CD14-positive monocyte (primary cell): ENCODE measurements at regions not wholly inside any gene's neighbourhood (a gene's known extent, or its start where the extent isn't known, plus 50 kb on each side); places are given as distances from the start of the nearest gene placed in this dataset. TPM values are rescaled to one million over a fixed set of nuclear protein-coding genes. Genes with fewer than 3 reads are reported as not detected.

Experiments used
- DNase-seq, 3 donors: peaks; one replicate each; pipeline ENCODE4 v3.0.0-alpha.2; 2011 to 2022
- H2AFZ ChIP-seq: 2 replicates; pipeline ENCODE4 v1.6.0; 2012; ENCODE audit warnings: mild to moderate bottlenecking, low read depth, low read length, inconsistent platforms; ENCODE audit not compliant: insufficient read depth, poor library complexity, severe bottlenecking
- H3K27ac ChIP-seq, 2 donors: 1 replicate in 1 of 2; 2 replicates in 1 of 2; pipeline ENCODE4 v1.5.1; 2012 to 2013; ENCODE audit warnings: low read length in 2 of 2, control low read depth in 1 of 2, inconsistent platforms in 1 of 2, low read depth in 1 of 2, mild to moderate bottlenecking in 1 of 2
- H3K27me3 ChIP-seq, 2 donors: one replicate each; pipeline versions ENCODE4 v1.6.0 to v1.6.1; 2011 to 2013; ENCODE audit warnings: low read length in 2 of 2; ENCODE audit not compliant: control insufficient read depth in 2 of 2, insufficient read depth in 2 of 2
- H3K36me3 ChIP-seq, 2 donors: replicated peaks in 1 of 2; 1 replicate in 1 of 2; 2 replicates in 1 of 2; pipeline versions ENCODE4 v1.5.1 to v1.6.1; 2012 to 2013; ENCODE audit warnings: low read length in 2 of 2, control low read depth in 1 of 2, inconsistent platforms in 1 of 2, mild to moderate bottlenecking in 1 of 2; ENCODE audit not compliant: insufficient read depth in 2 of 2, control insufficient read depth in 1 of 2
- H3K4me1 ChIP-seq, 2 donors: 1 replicate in 1 of 2; 2 replicates in 1 of 2; pipeline versions ENCODE4 v1.5.1 to v1.6.1; 2012 to 2013; ENCODE audit warnings: low read length in 2 of 2, control low read depth in 1 of 2, inconsistent platforms in 1 of 2, mild to moderate bottlenecking in 1 of 2, moderate library complexity in 1 of 2; ENCODE audit not compliant: insufficient read depth in 2 of 2, control insufficient read depth in 1 of 2
- H3K4me2 ChIP-seq: replicated peaks from 2 replicates; pipeline ENCODE3; 2012; ENCODE audit warnings: low read length, moderate library complexity, mild to moderate bottlenecking; ENCODE audit not compliant: poor library complexity, severe bottlenecking; ENCODE audit errors: extremely low read depth
- H3K4me3 ChIP-seq, 3 experiments: fragments of 200-600 bp in 1 of 3; sonication (generic) in 1 of 3; replicated peaks in 1 of 3; 1 replicate in 2 of 3; 2 replicates in 1 of 3; pipeline ENCODE4 v1.5.1; 2011 to 2013; ENCODE audit warnings: low read length in 3 of 3, mild to moderate bottlenecking in 3 of 3, control low read depth in 2 of 3, low read depth in 2 of 3, inconsistent platforms in 1 of 3, moderate library complexity in 1 of 3
- H3K79me2 ChIP-seq: 2 replicates; pipeline ENCODE4 v1.6.0; 2012; ENCODE audit warnings: mild to moderate bottlenecking, control low read depth, inconsistent platforms, low read length, moderate library complexity; ENCODE audit not compliant: insufficient read depth
- H3K9ac ChIP-seq: 2 replicates; pipeline ENCODE4 v1.6.0; 2017; ENCODE audit warnings: low read length, mild to moderate bottlenecking; ENCODE audit not compliant: insufficient read depth, poor library complexity, severe bottlenecking
- H3K9me3 ChIP-seq, 2 donors: replicated peaks in 1 of 2; 1 replicate in 1 of 2; 2 replicates in 1 of 2; pipeline versions ENCODE4 v1.5.1 to v1.6.1; 2012 to 2013; ENCODE audit warnings: low read length in 2 of 2, control low read depth in 1 of 2; ENCODE audit not compliant: control insufficient read depth in 1 of 2, insufficient read depth in 1 of 2
- H4K20me1 ChIP-seq: 2 replicates; pipeline ENCODE4 v1.6.0; 2012; ENCODE audit warnings: mild to moderate bottlenecking, low read length, control low read depth, moderate library complexity; ENCODE audit not compliant: insufficient read depth
- H3K27ac Mint-ChIP-seq, 7 donors: one replicate each; pipeline ENCODE4 v1.8.0; 2020; ENCODE audit warnings: mild to moderate bottlenecking in 7 of 7, mixed read lengths in 7 of 7, moderate library complexity in 6 of 7, inconsistent platforms in 2 of 7
- H3K27me3 Mint-ChIP-seq, 3 donors: one replicate each; pipeline ENCODE4 v1.8.0; 2021 to 2022; ENCODE audit warnings: low read depth in 3 of 3, mild to moderate bottlenecking in 3 of 3, mixed read lengths in 3 of 3, moderate library complexity in 3 of 3, inconsistent platforms in 1 of 3
- H3K36me3 Mint-ChIP-seq, 2 donors: one replicate each; pipeline ENCODE4 v1.8.0; 2020; ENCODE audit warnings: mixed read lengths in 2 of 2, inconsistent platforms in 1 of 2, mild to moderate bottlenecking in 1 of 2
- H3K4me1 Mint-ChIP-seq: one replicate; pipeline ENCODE4 v1.8.0; 2020; ENCODE audit warnings: mild to moderate bottlenecking, mixed read lengths
- H3K4me3 Mint-ChIP-seq, 2 donors: one replicate each; pipeline ENCODE4 v1.8.0; 2020; ENCODE audit warnings: mild to moderate bottlenecking in 2 of 2, mixed read lengths in 2 of 2, moderate library complexity in 1 of 2
- H3K9me3 Mint-ChIP-seq, 7 donors: one replicate each; pipeline ENCODE4 v1.8.0; 2020 to 2022; ENCODE audit warnings: mixed read lengths in 7 of 7, mild to moderate bottlenecking in 6 of 7, moderate library complexity in 6 of 7, inconsistent platforms in 2 of 7
- CTCF ChIP-seq: fragments of 200-600 bp; IDR thresholded peaks from one replicate; pipeline ENCODE4 v1.8.0; 2022; ENCODE audit warnings: antibody characterized with exemption, mild to moderate bottlenecking
- WGBS: methylation state at CpG from one replicate; pipeline ENCODE4 v1.1.5; 2013; ENCODE audit warnings: missing lambda C conversion rate; ENCODE audit not compliant: insufficient coverage; 5-methylcytosine and 5-hydroxymethylcytosine counted together
- intact Hi-C, 2 donors: fragments of 100-400 bp; cut with micrococcal nuclease; formaldehyde crosslinking; loops; one replicate each; pipeline versions ENCODE4 v1.15.0 to v1.15.1; 2023
- small RNA-seq: library from RNA; depleted of rRNA; stranded (forward); fragments of <200 nt; gene quantifications from one replicate; pipeline ENCODE3, GENCODE V24; 2012; ENCODE audit warnings: low read depth; ENCODE audit not compliant: insufficient read length

GRCh38 chr21:17461582-17461981 lies 51.3 kb upstream of the CXADR start:
- no peak overlapping the region for H3K27ac Mint-ChIP-seq
- Histone ChIP-seq H3K4me2 (no peak overlapping the region), H4K20me1 (no peaks in the 10 kb centered on the region)

GRCh38 chr21:17462276-17462981 lies 50.4 kb upstream of the CXADR start:
- WGBS, result 80% methylated on average over 1 of the region's 16 CpGs
- no peaks in the 10 kb centered on the region for H4K20me1 ChIP-seq

More at GRCh38 chr21:17461582-17461981, 51.3 kb upstream of the CXADR start:
- no CpG with 5 or more reads among the region's 4 CpGs for WGBS
- intact Hi-C loops, result no loop called here
- H3K9me3 Mint-ChIP-seq, result peaks cover 0 to 3% (median 0%) of the 10 kb centered on the region in 7 donors
- Histone ChIP-seq H3K27me3 (no peaks in the 10 kb centered on the region), H3K79me2 (no peaks in the 10 kb centered on the region), H2AFZ (no peak overlapping the region), H3K4me1 (no peaks in the 10 kb centered on the region), H3K27ac (no peak overlapping the region), H3K9ac (no peak overlapping the region), H3K4me3 (no peak overlapping the region), H3K36me3 (no peaks in the 10 kb centered on the region), H3K9me3 (no peaks in the 10 kb centered on the region)
- DNase-seq, result no peak
- H3K36me3 Mint-ChIP-seq, result no peaks in the 10 kb centered on the region
- H3K4me1 Mint-ChIP-seq, result no peaks in the 10 kb centered on the region
- H3K4me3 Mint-ChIP-seq, result no peak overlapping the region
- peaks cover 0 to 5% (median 2%) of the 10 kb centered on the region in 3 donors for H3K27me3 Mint-ChIP-seq
- TF ChIP-seq CTCF, result no peak

More at GRCh38 chr21:17462276-17462981, 50.4 kb upstream of the CXADR start:
- DNase-seq, result no peak
- Histone ChIP-seq H3K36me3 (no peaks in the 10 kb centered on the region), H3K79me2 (no peaks in the 10 kb centered on the region), H3K4me3 (no peak overlapping the region), H3K9me3 (no peaks in the 10 kb centered on the region), H3K27me3 (no peaks in the 10 kb centered on the region), H3K27ac (no peak overlapping the region), H2AFZ (no peak overlapping the region), H3K4me1 (no peaks in the 10 kb centered on the region), H3K9ac (no peak overlapping the region), H3K4me2 (no peak overlapping the region)
- Mint-ChIP-seq H3K9me3 (peaks cover 0 to 3% (median 0%) of the 10 kb centered on the region in 7 donors), H3K4me1 (no peaks in the 10 kb centered on the region), H3K4me3 (no peak overlapping the region), H3K27me3 (peaks cover 0 to 5% (median 0%) of the 10 kb centered on the region in 3 donors), H3K27ac (no peak overlapping the region), H3K36me3 (no peaks in the 10 kb centered on the region)
- intact Hi-C loops, result no loop called here
- no peak for TF ChIP-seq CTCF

Small RNA genes lying in the stretch of these regions (small RNA-seq; reads per million reads assigned to genes)
- not detected for gene MIR125B2
- 28.3 reads per million, percentile 90 among the genes with 10 or more reads in this experiment for gene MIR99A
- gene MIRLET7C, result 2.1 reads per million
- 1.7 reads per million for gene RNU1-98P
- not detected for gene RNU6-113P
- gene RNU6-426P, result not detected
- gene SNORD74B, result not detected
